Spleen (tissue), 7 donors: ENCODE measurements at regions not wholly inside any gene's neighbourhood (a gene's known extent, or its start where the extent isn't known, plus 50 kb on each side); places are given as distances from the start of the nearest gene placed in this dataset.

Experiments
- CTCF ChIP-seq, 11 experiments: fragments of 200-600 bp in 7 of 11; fragments of 450-650 bp in 4 of 11; sonication (generic) in 4 of 11; IDR thresholded peaks in 8 of 11; conservative IDR thresholded peaks in 3 of 11; 1 replicate in 7 of 11; 2 replicates in 4 of 11; pipeline versions ENCODE4 v1.4.0 to v1.8.0; 2016 to 2021; ENCODE audit warnings: antibody characterized with exemption in 11 of 11, inconsistent platforms in 4 of 11, mild to moderate bottlenecking in 1 of 11
- POLR2A ChIP-seq, 3 donors: fragments of 450-650 bp; IDR thresholded peaks; one replicate each; pipeline ENCODE4 v1.5.1; 2017; ENCODE audit warnings: antibody characterized with exemption in 3 of 3, mild to moderate bottlenecking in 1 of 3
- POLR2AphosphoS5 ChIP-seq, 3 donors: sonication (generic); formaldehyde crosslinking; IDR thresholded peaks; one replicate each; pipeline ENCODE4 v1.5.1; 2017; ENCODE audit warnings: antibody characterized with exemption in 3 of 3
- donor health status: DM: no; HTN: no; CAD: no; lungs with moderate emphysema.
- donor health status: DM: no; HTN: no; CAD: no.
- donor health status: DM: no; HTN: no; CAD: no.

- TF ChIP-seq CTCF (IDR thresholded peaks at IDR 0.05 in 8 of 11, conservative IDR thresholded peaks at IDR 0.05 in 3 of 11): no peak
- no peak for TF ChIP-seq POLR2A (IDR thresholded peaks at IDR 0.05)
- no peak for TF ChIP-seq POLR2AphosphoS5 (IDR thresholded peaks at IDR 0.05)
Observed at GRCh38 chr6:80932359-80932758, 820.1 kb downstream of the TENT5A start.
